ENCODE measurements at regions not wholly inside any gene's neighbourhood (a gene's known extent, or its start where the extent isn't known, plus 50 kb on each side); places are given as distances from the start of the nearest gene placed in this dataset.

- no peak overlapping the region for H3K4me3 Mint-ChIP-seq (ENCODE audit: unreplicated experiment)
- no peak overlapping the region for H3K27ac Mint-ChIP-seq (ENCODE audit: unreplicated experiment)
- no peaks in the 10 kb centered on the region for H3K4me1 Mint-ChIP-seq (ENCODE audit: unreplicated experiment)
- DNase-seq (ENCODE audit: extremely low spot score, unreplicated experiment) = no peak
- H3K9me3 Mint-ChIP-seq (ENCODE audit: unreplicated experiment) = peaks cover 19% of the 10 kb centered on the region
- TF ChIP-seq, protein P1, sequence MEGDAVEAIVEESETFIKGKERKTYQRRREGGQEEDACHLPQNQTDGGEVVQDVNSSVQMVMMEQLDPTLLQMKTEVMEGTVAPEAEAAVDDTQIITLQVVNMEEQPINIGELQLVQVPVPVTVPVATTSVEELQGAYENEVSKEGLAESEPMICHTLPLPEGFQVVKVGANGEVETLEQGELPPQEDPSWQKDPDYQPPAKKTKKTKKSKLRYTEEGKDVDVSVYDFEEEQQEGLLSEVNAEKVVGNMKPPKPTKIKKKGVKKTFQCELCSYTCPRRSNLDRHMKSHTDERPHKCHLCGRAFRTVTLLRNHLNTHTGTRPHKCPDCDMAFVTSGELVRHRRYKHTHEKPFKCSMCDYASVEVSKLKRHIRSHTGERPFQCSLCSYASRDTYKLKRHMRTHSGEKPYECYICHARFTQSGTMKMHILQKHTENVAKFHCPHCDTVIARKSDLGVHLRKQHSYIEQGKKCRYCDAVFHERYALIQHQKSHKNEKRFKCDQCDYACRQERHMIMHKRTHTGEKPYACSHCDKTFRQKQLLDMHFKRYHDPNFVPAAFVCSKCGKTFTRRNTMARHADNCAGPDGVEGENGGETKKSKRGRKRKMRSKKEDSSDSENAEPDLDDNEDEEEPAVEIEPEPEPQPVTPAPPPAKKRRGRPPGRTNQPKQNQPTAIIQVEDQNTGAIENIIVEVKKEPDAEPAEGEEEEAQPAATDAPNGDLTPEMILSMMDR (IDR thresholded peaks at IDR 0.05) = no peak
- H3K27me3 Mint-ChIP-seq (ENCODE audit: unreplicated experiment) = no peaks in the 10 kb centered on the region
- H3K36me3 Mint-ChIP-seq (ENCODE audit: unreplicated experiment) = no peaks in the 10 kb centered on the region
Observed at GRCh38 chr12:115144425-115144824, 460.4 kb upstream of the TBX3 start.

DNA sequence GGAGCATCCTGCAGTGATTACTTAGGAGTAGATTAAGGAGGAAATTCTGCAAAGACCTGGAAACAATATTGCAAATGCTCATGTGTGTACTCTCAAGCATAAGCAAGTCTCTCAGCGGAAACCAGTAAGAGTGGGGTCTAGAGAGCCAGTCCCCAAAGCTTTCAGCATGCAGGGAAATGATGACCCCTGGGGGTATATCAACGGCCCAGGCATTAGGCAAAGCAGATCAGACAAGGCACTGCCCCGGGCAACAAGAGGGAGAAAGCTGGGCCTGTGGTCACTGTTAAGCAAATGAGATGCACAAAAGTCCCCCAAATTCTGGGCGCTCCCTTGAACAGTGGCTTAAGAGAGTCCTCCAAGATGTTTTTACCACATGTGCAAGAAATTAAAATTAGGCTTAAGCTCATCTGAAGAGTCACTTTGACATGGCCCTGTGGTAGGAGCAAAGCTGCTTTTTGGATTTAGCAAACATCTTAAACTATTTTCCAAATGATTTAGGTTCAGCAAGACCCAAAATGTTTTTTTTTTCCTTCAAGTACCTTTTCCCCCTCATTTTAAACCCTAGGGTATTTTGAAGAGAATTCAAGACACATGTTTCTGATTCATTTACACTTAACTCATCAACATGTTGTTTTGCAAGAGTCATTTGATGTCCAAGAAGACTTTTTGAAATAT is 457.1 kb upstream of the TBX3 start:
- Mint-ChIP-seq H3K27me3 (ENCODE audit: unreplicated experiment) (no peaks in the 10 kb centered on the region), H3K27ac (ENCODE audit: unreplicated experiment) (no peak overlapping the region), H3K4me1 (ENCODE audit: unreplicated experiment) (no peaks in the 10 kb centered on the region), H3K9me3 (ENCODE audit: unreplicated experiment) (peaks cover 15% of the 10 kb centered on the region), H3K4me3 (ENCODE audit: unreplicated experiment) (no peak overlapping the region), H3K36me3 (ENCODE audit: unreplicated experiment) (no peaks in the 10 kb centered on the region)
- DNase-seq (ENCODE audit: extremely low spot score, unreplicated experiment) = no peak
- TF ChIP-seq, protein P1 (IDR thresholded peaks at IDR 0.05) = no peak

DNA sequence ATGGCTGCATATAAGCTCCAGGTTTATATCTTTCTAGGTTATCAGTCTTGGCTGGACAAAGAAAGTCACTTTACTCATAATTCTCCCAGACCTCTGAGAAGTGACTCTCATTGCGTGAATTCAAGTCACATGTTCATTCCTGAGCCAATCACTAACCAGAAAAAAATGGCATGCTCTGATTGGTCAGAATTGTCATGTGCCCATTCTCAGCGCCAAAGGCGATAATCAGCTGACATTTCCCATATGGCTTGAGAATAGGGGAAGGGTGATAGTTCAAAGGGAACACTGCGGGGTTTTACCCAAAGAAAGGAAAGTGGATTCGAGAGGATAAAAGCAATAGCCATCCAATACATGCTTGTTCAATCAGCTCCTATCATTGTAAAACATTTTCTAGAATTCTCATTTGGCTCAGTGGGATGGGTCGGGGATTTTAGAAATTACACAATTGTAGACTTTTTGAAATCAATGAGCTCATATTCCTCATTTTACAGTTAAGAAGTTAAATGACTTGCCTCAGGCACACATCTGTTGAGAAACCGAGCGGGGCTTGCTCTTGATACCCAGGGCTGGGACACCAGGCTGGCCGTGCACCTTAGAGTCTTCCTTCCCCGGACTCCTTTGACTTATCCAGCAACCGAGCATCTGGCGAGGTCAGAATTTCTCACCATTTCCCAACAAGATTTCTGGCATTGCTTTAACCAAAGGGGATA is 454.0 kb upstream of the TBX3 start:
- Mint-ChIP-seq H3K27ac (ENCODE audit: unreplicated experiment) (no peak overlapping the region), H3K4me3 (ENCODE audit: unreplicated experiment) (no peak overlapping the region), H3K36me3 (ENCODE audit: unreplicated experiment) (no peaks in the 10 kb centered on the region), H3K9me3 (ENCODE audit: unreplicated experiment) (peaks cover 21% of the 10 kb centered on the region), H3K27me3 (ENCODE audit: unreplicated experiment) (no peaks in the 10 kb centered on the region), H3K4me1 (ENCODE audit: unreplicated experiment) (peaks cover 2% of the 10 kb centered on the region)
- no peak for DNase-seq (ENCODE audit: extremely low spot score, unreplicated experiment)
- TF ChIP-seq, protein P1 (IDR thresholded peaks at IDR 0.05) = no peak

DNA sequence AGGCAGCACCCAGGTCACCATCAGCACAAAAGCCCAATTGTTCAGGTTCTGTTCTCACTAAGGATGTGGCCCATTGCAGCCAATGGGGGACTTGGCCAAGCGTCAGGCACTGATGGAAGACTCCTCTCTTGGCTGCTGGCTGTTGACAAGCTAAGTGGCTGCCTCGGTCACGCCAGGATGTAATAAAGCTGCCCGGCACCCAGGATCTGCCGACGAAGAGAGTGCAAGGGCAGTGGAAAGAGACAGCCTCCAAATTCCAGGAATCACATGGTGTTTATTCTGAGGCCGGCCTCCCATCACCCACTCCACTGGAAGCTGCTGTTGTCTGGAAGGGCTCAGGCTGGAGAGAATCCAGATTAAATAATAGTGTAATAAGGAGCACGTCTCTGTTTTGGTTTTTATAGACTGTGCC is 451.8 kb upstream of the TBX3 start:
- TF ChIP-seq, protein P1 (IDR thresholded peaks at IDR 0.05) = no peak
- no peak overlapping the region for H3K27ac Mint-ChIP-seq (ENCODE audit: unreplicated experiment)
- no peak for DNase-seq (ENCODE audit: extremely low spot score, unreplicated experiment)
- H3K4me1 Mint-ChIP-seq (ENCODE audit: unreplicated experiment) = peaks cover 2% of the 10 kb centered on the region
- H3K4me3 Mint-ChIP-seq (ENCODE audit: unreplicated experiment) = no peak overlapping the region
- H3K36me3 Mint-ChIP-seq (ENCODE audit: unreplicated experiment) = no peaks in the 10 kb centered on the region
- H3K9me3 Mint-ChIP-seq (ENCODE audit: unreplicated experiment) = peaks cover 14% of the 10 kb centered on the region
- no peaks in the 10 kb centered on the region for H3K27me3 Mint-ChIP-seq (ENCODE audit: unreplicated experiment)

- Mint-ChIP-seq H3K4me1 (ENCODE audit: unreplicated experiment) (peaks cover 2% of the 10 kb centered on the region), H3K27me3 (ENCODE audit: unreplicated experiment) (no peaks in the 10 kb centered on the region), H3K27ac (ENCODE audit: unreplicated experiment) (no peak overlapping the region), H3K9me3 (ENCODE audit: unreplicated experiment) (peaks cover 14% of the 10 kb centered on the region), H3K36me3 (ENCODE audit: unreplicated experiment) (no peaks in the 10 kb centered on the region), H3K4me3 (ENCODE audit: unreplicated experiment) (no peak overlapping the region)
- TF ChIP-seq, protein P1 (IDR thresholded peaks at IDR 0.05) = no peak
- no peak for DNase-seq (ENCODE audit: extremely low spot score, unreplicated experiment)
Observed at GRCh38 chr12:115134298-115134697, 450.3 kb upstream of the TBX3 start.
